H1 (cell line): ENCODE measurements at regions not wholly inside any gene's neighbourhood (a gene's known extent, or its start where the extent isn't known, plus 50 kb on each side); places are given as distances from the start of the nearest gene placed in this dataset.

Experiments
- CTCF ChIA-PET: fragments of 300-600 bp; sonication (Branson Sonifier 250); formaldehyde crosslinking; loops from one replicate; lab custom pipeline; 2021; ENCODE audit not compliant: partially characterized antibody; lab: Charles Lee
- POLR2A ChIA-PET: fragments of 300-600 bp; sonication (Branson Sonifier 250); formaldehyde crosslinking; loops from one replicate; lab custom pipeline; 2021; ENCODE audit warnings: inconsistent platforms; ENCODE audit not compliant: partially characterized antibody; lab: Charles Lee
- DNase-seq, 2 experiments: peaks; one replicate each; pipeline versions ENCODE4 v3.0.0 to v3.0.0-alpha.2; 2010 to 2022; ENCODE audit warnings: low spot score in 2 of 2, low read depth in 1 of 2, mixed read lengths in 1 of 2
- FAIRE-seq: peaks from 2 replicates; lab custom pipeline; 2011; peaks lifted over from hg19 to GRCh38; lab: Jason Lieb, UNC
- H2AFZ ChIP-seq: 2 replicates; pipeline ENCODE4 v1.8.1; 2012; ENCODE audit warnings: low read length, inconsistent platforms
- H2AK5ac ChIP-seq: 2 replicates; pipeline ENCODE4 v1.6.1; 2013; ENCODE audit warnings: low read depth, low read length
- H2BK120ac ChIP-seq: replicated peaks from 2 replicates; pipeline ENCODE3; 2013; ENCODE audit warnings: low read depth, low read length, inconsistent platforms
- H2BK12ac ChIP-seq: 2 replicates; pipeline ENCODE4 v1.6.1; 2013; ENCODE audit warnings: low read depth, low read length
- H2BK15ac ChIP-seq: 2 replicates; pipeline ENCODE4 v1.6.1; 2013; ENCODE audit warnings: low read length
- H2BK20ac ChIP-seq: 2 replicates; pipeline ENCODE4 v1.6.1; 2013; ENCODE audit warnings: low read length
- H2BK5ac ChIP-seq: 2 replicates; pipeline ENCODE4 v1.6.1; 2013; ENCODE audit warnings: low read depth, low read length
- H3K14ac ChIP-seq: 2 replicates; pipeline ENCODE4 v1.6.1; 2013; ENCODE audit warnings: inconsistent platforms; ENCODE audit not compliant: insufficient read length
- H3K18ac ChIP-seq: 2 replicates; pipeline ENCODE4 v1.6.1; 2013; ENCODE audit warnings: low read length; ENCODE audit errors: extremely low read depth
- H3K23ac ChIP-seq: 2 replicates; pipeline ENCODE4 v1.6.1; 2013; ENCODE audit warnings: inconsistent platforms; ENCODE audit not compliant: insufficient read length
- H3K23me2 ChIP-seq: 2 replicates; pipeline ENCODE4 v1.6.1; 2013; ENCODE audit warnings: low read depth, low read length
- H3K27ac ChIP-seq: 2 replicates; pipeline ENCODE4 v1.6.1; 2011; ENCODE audit warnings: low read depth, low read length, inconsistent platforms
- H3K27me3 ChIP-seq, 4 experiments: replicated peaks in 1 of 4; 1 replicate in 1 of 4; 2 replicates in 3 of 4; pipeline versions ENCODE4 v1.6.1 to v1.8.1; 2011 to 2013; ENCODE audit warnings: low read length in 3 of 4, mild to moderate bottlenecking in 3 of 4, inconsistent platforms in 2 of 4, mixed read lengths in 2 of 4, moderate library complexity in 1 of 4; ENCODE audit not compliant: control insufficient read depth in 3 of 4, insufficient read depth in 3 of 4; ENCODE audit errors: extremely low read depth in 1 of 4
- H3K36me3 ChIP-seq, 4 experiments: 2 replicates each; pipeline versions ENCODE4 v1.6.1 to v1.8.1; 2011 to 2013; ENCODE audit warnings: mild to moderate bottlenecking in 4 of 4, low read length in 3 of 4, moderate library complexity in 2 of 4, control low read depth in 1 of 4, inconsistent platforms in 1 of 4; ENCODE audit not compliant: insufficient read depth in 4 of 4, control insufficient read depth in 2 of 4
- H3K4ac ChIP-seq: replicated peaks from 2 replicates; pipeline ENCODE3; 2013; ENCODE audit warnings: low read length, low read depth, mixed read lengths, inconsistent platforms; ENCODE audit not compliant: insufficient read length
- H3K4me1 ChIP-seq, 4 experiments: replicated peaks in 1 of 4; 1 replicate in 1 of 4; 2 replicates in 3 of 4; pipeline versions ENCODE4 v1.6.1 to v1.8.1; 2011 to 2013; ENCODE audit warnings: low read length in 3 of 4, inconsistent platforms in 2 of 4, mixed read lengths in 1 of 4; ENCODE audit not compliant: insufficient read depth in 4 of 4, control insufficient read depth in 3 of 4
- H3K4me2 ChIP-seq, 2 experiments: 2 replicates each; pipeline versions ENCODE4 v1.6.1 to v1.8.1; 2011 to 2013; ENCODE audit warnings: low read depth in 2 of 2, low read length in 2 of 2, control low read depth in 1 of 2, inconsistent platforms in 1 of 2, mild to moderate bottlenecking in 1 of 2; ENCODE audit not compliant: insufficient read depth in 1 of 2
- H3K4me3 ChIP-seq, 4 experiments: fragments of 200-600, 300-600 bp in 1 of 4; sonication (generic), shearing (Covaris generic), sonication (Bioruptor Twin) in 1 of 4; 2 replicates each; pipeline versions ENCODE4 v1.5.1 to v1.8.1; 2011 to 2016; ENCODE audit warnings: low read length in 4 of 4, low read depth in 3 of 4, control low read depth in 2 of 4, inconsistent platforms in 2 of 4, mild to moderate bottlenecking in 2 of 4, mixed read lengths in 1 of 4, moderate library complexity in 1 of 4; ENCODE audit not compliant: insufficient read depth in 2 of 4; ENCODE audit errors: extremely low read depth in 1 of 4
- H3K56ac ChIP-seq: replicated peaks from 2 replicates; pipeline ENCODE3; 2013; ENCODE audit warnings: low read depth, mild to moderate bottlenecking, mixed read lengths, low read length, inconsistent platforms; ENCODE audit not compliant: insufficient read length
- H3K79me1 ChIP-seq: 2 replicates; pipeline ENCODE4 v1.6.1; 2013; ENCODE audit warnings: low read depth, low read length, control low read depth
- H3K79me2 ChIP-seq, 2 experiments: 2 replicates each; pipeline versions ENCODE4 v1.6.1 to v1.8.1; 2012 to 2013; ENCODE audit warnings: low read length in 2 of 2, mild to moderate bottlenecking in 2 of 2, inconsistent platforms in 1 of 2; ENCODE audit not compliant: insufficient read depth in 2 of 2, control insufficient read depth in 1 of 2
- H3K9ac ChIP-seq, 4 experiments: replicated peaks in 1 of 4; 1 replicate in 1 of 4; 2 replicates in 3 of 4; pipeline versions ENCODE4 v1.6.1 to v1.8.1; 2011 to 2013; ENCODE audit warnings: low read depth in 3 of 4, low read length in 3 of 4, control low read depth in 2 of 4, mild to moderate bottlenecking in 2 of 4, moderate library complexity in 2 of 4, inconsistent platforms in 1 of 4; ENCODE audit errors: extremely low read depth in 1 of 4
- H3K9me3 ChIP-seq, 2 experiments: 2 replicates each; pipeline versions ENCODE4 v1.6.1 to v1.8.1; 2012 to 2013; ENCODE audit warnings: mild to moderate bottlenecking in 2 of 2, moderate library complexity in 2 of 2, control low read depth in 1 of 2, inconsistent platforms in 1 of 2, low read depth in 1 of 2, low read length in 1 of 2, mixed read lengths in 1 of 2; ENCODE audit not compliant: insufficient read depth in 2 of 2
- H4K20me1 ChIP-seq, 2 experiments: replicated peaks in 1 of 2; 2 replicates each; pipeline versions ENCODE3 to v1.8.1; 2011 to 2013; ENCODE audit warnings: inconsistent platforms in 2 of 2, low read length in 2 of 2, mild to moderate bottlenecking in 1 of 2; ENCODE audit not compliant: insufficient read depth in 2 of 2, control insufficient read depth in 1 of 2
- H4K5ac ChIP-seq: 2 replicates; pipeline ENCODE4 v1.6.1; 2013; ENCODE audit warnings: low read length, low read depth, mixed read lengths, inconsistent platforms; ENCODE audit not compliant: insufficient read length
- H4K8ac ChIP-seq: 2 replicates; pipeline ENCODE4 v1.8.0; 2013; ENCODE audit warnings: mild to moderate bottlenecking, moderate library complexity, low read length, inconsistent platforms; ENCODE audit not compliant: insufficient read depth; ENCODE audit errors: extremely low read depth
- H4K91ac ChIP-seq: replicated peaks from 2 replicates; pipeline ENCODE3; 2013; ENCODE audit warnings: low read length, mixed read lengths, inconsistent platforms; ENCODE audit not compliant: insufficient read length
- CBX8 ChIP-seq: fragments of 300-800, 300-1000 bp; sonication (generic); IDR thresholded peaks from 2 replicates; pipeline ENCODE4 v1.7.1; 2016; ENCODE audit warnings: low read depth, low read length, borderline replicate concordance
- CREB1 ChIP-seq: IDR thresholded peaks from 2 replicates; pipeline ENCODE4 v1.6.1; 2012; ENCODE audit warnings: inconsistent platforms
- EGR1 ChIP-seq: IDR thresholded peaks from 2 replicates; pipeline ENCODE4 v1.6.1; 2011; ENCODE audit warnings: low read depth, low read length, borderline replicate concordance
- EZH2 ChIP-seq: fragments of 200-600 bp; sonication (generic); IDR thresholded peaks from 2 replicates; pipeline ENCODE4 v1.7.1; 2012; ENCODE audit warnings: low read depth, mild to moderate bottlenecking, moderate library complexity, low read length, inconsistent platforms; ENCODE audit not compliant: severe bottlenecking
- KDM1A ChIP-seq: fragments of 200-600, 300-600 bp; sonication (generic); IDR thresholded peaks from 2 replicates; pipeline ENCODE4 v1.7.1; 2016; ENCODE audit warnings: mild to moderate bottlenecking, low read length, borderline replicate concordance
- KDM4A ChIP-seq: IDR thresholded peaks from one replicate; pipeline ENCODE4 v1.7.1; 2012; ENCODE audit warnings: low read depth, mild to moderate bottlenecking, moderate library complexity, low read length, inconsistent platforms; ENCODE audit not compliant: severe bottlenecking
- NRF1 ChIP-seq: IDR thresholded peaks from 2 replicates; pipeline ENCODE4 v1.6.1; 2011; ENCODE audit warnings: mild to moderate bottlenecking, low read depth, low read length, improper control_type of control experiment
- PHF8 ChIP-seq: fragments of 200-600 bp; sonication (generic); conservative IDR thresholded peaks from 2 replicates; pipeline ENCODE4 v1.7.1; 2012; ENCODE audit warnings: low read depth, mild to moderate bottlenecking, inconsistent platforms, low read length, moderate library complexity
- RBBP5 ChIP-seq: IDR thresholded peaks from 2 replicates; pipeline ENCODE4 v1.7.1; 2012; ENCODE audit warnings: low read depth, mild to moderate bottlenecking, inconsistent platforms, low read length, moderate library complexity, borderline replicate concordance
- SIN3A ChIP-seq, 2 experiments: IDR thresholded peaks in 1 of 2; conservative IDR thresholded peaks in 1 of 2; 2 replicates each; pipeline ENCODE4 v1.6.1; 2011 to 2012; ENCODE audit warnings: low read length in 2 of 2, improper control_type of control experiment in 1 of 2, low read depth in 1 of 2, mild to moderate bottlenecking in 1 of 2
- TAF1 ChIP-seq: IDR thresholded peaks from 2 replicates; pipeline ENCODE4 v1.6.1; 2011; ENCODE audit warnings: mild to moderate bottlenecking, low read depth, low read length
- TAF7 ChIP-seq: optimal IDR thresholded peaks from 2 replicates; pipeline ENCODE3; 2011; ENCODE audit warnings: low read depth, mild to moderate bottlenecking, inconsistent platforms, low read length, moderate library complexity, borderline replicate concordance
- TCF12 ChIP-seq: IDR thresholded peaks from 2 replicates; pipeline ENCODE4 v1.6.1; 2011; ENCODE audit warnings: low read depth, mild to moderate bottlenecking, low read length
- WGBS, 2 experiments: shearing (Covaris generic) in 1 of 2; methylation state at CpG; one replicate each; pipeline versions ENCODE4 v1.1.6 to v1.1.7; 2013 to 2015; ENCODE audit warnings: low lambda C conversion rate in 2 of 2, mixed read lengths in 2 of 2, inconsistent platforms in 1 of 2, low coverage in 1 of 2, missing lambda C conversion rate in 1 of 2; ENCODE audit not compliant: insufficient replicate concordance in 2 of 2, insufficient coverage in 1 of 2, insufficient read length in 1 of 2; ENCODE audit errors: extremely low coverage in 1 of 2, missing lambda C conversion rate in 1 of 2; 5-methylcytosine and 5-hydroxymethylcytosine counted together

DNA sequence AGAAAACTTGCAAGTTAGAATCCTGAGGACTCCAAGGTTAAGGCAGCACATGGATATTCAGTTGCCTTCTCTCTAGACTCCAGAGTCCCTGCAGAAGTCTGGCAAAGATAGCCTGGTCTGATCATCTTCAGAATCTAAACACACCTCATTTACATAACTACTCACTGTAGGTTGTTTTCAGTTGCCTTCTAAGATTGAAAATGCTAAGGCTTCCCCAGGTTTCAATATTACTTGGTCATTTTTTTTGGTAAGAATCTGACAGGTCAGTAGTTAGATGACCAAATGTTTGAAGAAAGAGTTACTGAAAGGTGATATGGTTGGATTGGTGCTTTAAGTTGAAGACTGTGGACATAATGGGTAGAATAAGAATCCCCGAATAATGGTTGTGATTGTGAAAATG, 205.4 kb upstream of the KCNJ16 start:
- no peak overlapping the region for H2BK5ac ChIP-seq
- no peak overlapping the region for H2AFZ ChIP-seq
- no peak overlapping the region for H2BK20ac ChIP-seq
- no peak overlapping the region for H2BK15ac ChIP-seq
- H3K36me3 ChIP-seq = no peaks in the 10 kb centered on the region
- no peaks in the 10 kb centered on the region for H3K79me2 ChIP-seq
- no peak overlapping the region for H3K23ac ChIP-seq
- no peaks in the 10 kb centered on the region for H3K23me2 ChIP-seq
- H3K27ac ChIP-seq = no peak overlapping the region
- no peak overlapping the region for H2AK5ac ChIP-seq
- ChIA-PET POLR2A (no interaction called here), CTCF (no interaction called here)
- H3K9ac ChIP-seq = no peak overlapping the region
- 93% methylated on average over 1 of the region's 1 CpG; no CpG with 5 or more reads in 1 of the 2 experiments for WGBS, 2 experiments
- no peak overlapping the region for H3K4me3 ChIP-seq
- no peak overlapping the region for H4K5ac ChIP-seq
- H3K14ac ChIP-seq = no peak overlapping the region
- H3K4me2 ChIP-seq = no peak overlapping the region
- no peak overlapping the region for H2BK120ac ChIP-seq
- DNase-seq (no peak), FAIRE-seq (no peak)
- no peak overlapping the region for H3K4ac ChIP-seq
- no peak overlapping the region for H2BK12ac ChIP-seq
- no peak overlapping the region for H3K18ac ChIP-seq
- no peak overlapping the region for H4K8ac ChIP-seq
- H3K56ac ChIP-seq = no peak overlapping the region
- H4K20me1 ChIP-seq = no peaks in the 10 kb centered on the region
- H3K27me3 ChIP-seq = no peaks in the 10 kb centered on the region
- no peaks in the 10 kb centered on the region for H3K9me3 ChIP-seq
- no peaks in the 10 kb centered on the region for H3K79me1 ChIP-seq
- no peak overlapping the region for H4K91ac ChIP-seq
- H3K4me1 ChIP-seq = peaks cover 0 to 5% (median 2%) of the 10 kb centered on the region in 4 experiments; a peak in 3 of 7 replicates
- TF ChIP-seq EZH2 (no peak), PHF8 (no peak), EGR1 (no peak), SIN3A (conservative IDR thresholded peaks at IDR 0.05 in 1 of 2, IDR thresholded peaks at IDR 0.05 in 1 of 2; ENCODE audit: low read depth in 1 of 2, low read length in 2 of 2) (no peak), RBBP5 (no peak), TCF12 (no peak), NRF1 (no peak), TAF7 (no peak), CBX8 (no peak), CREB1 (no peak), TAF1 (no peak), KDM1A (no peak), KDM4A (no peak)
